ENCODE measurements at regions not wholly inside any gene's neighbourhood (a gene's known extent, or its start where the extent isn't known, plus 50 kb on each side); places are given as distances from the start of the nearest gene placed in this dataset.

- TF ChIP-seq CTCF (conservative IDR thresholded peaks at IDR 0.05; ENCODE audit: low read length) = no peak
- TF ChIP-seq EZH2phosphoT487 (IDR thresholded peaks at IDR 0.05; ENCODE audit: borderline replicate concordance, low read depth, low read length) = no peak
Observed at GRCh38 chr13:81597101-81597500, 1256.2 kb upstream of the SPRY2 start.
